ENCODE measurements at regions not wholly inside any gene's neighbourhood (a gene's known extent, or its start where the extent isn't known, plus 50 kb on each side); places are given as distances from the start of the nearest gene placed in this dataset.

DNA sequence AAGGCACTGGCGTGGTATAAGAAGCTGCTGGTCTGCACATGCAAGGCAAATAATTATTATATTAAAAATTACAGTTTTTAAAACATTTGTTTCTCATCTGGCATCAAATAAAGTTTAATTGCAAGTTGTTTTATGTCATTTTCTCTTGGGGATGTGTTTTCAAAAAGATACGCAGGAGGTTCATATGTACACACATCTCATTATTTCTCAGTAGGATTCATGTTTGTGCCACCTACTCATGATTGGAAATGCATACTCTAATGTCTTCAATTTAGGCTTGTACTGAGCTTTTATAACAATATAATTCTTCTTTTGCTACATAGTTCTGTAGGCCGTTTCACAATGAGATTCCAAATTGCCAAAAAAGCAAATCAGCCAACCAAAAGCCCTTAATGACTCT, 244.2 kb upstream of the MEF2C start:
- no peaks in the 10 kb centered on the region for H3K4me1 ChIP-seq (replicated peaks in 1 of 2)
- no peak overlapping the region for H3K27ac ChIP-seq
- 20 to 100% (median 83%) methylated on average over 1 to 3 of the region's 3 CpGs for WGBS, 10 experiments
- no peak overlapping the region for H3K4me3 ChIP-seq
- in situ Hi-C loops (cut with MboI; ENCODE audit: low pct_unique_long_range_greater_than_20kb in 2 of 9, low sequenced_read_pairs in 9 of 9, unreplicated experiment in 9 of 9): no loop called here
- ATAC-seq (replicated peaks in 6 of 8): no peak

DNA sequence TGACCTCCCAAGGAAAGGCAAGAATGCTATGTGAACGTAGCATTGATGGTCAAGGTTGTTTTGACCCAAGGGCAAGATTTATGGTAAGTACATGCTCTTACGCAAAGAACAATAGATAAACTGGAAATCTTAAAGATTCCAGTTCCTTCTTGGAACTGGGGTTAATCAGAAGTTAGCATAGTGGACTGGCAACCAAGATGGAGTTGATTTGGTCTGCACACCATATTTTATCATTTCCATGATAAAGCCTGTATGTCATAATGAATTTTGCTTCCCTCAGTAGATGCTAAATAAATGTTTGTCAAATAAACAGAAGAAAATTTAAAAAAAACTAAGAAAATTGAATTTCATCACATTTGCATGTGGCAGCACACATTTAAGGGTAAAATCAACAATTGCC, 242.4 kb upstream of the MEF2C start:
- H3K4me1 ChIP-seq (replicated peaks in 1 of 2): no peaks in the 10 kb centered on the region
- H3K27ac ChIP-seq: no peak overlapping the region
- in situ Hi-C loops (cut with MboI; ENCODE audit: low pct_unique_long_range_greater_than_20kb in 2 of 9, low sequenced_read_pairs in 9 of 9, unreplicated experiment in 9 of 9): no loop called here
- ATAC-seq (replicated peaks in 6 of 8): no peak
- 46 to 100% (median 86%) methylated on average over 1 to 2 of the region's 2 CpGs; no CpG with 5 or more reads in 2 of the 10 experiments for WGBS, 10 experiments
- H3K4me3 ChIP-seq: no peak overlapping the region

DNA sequence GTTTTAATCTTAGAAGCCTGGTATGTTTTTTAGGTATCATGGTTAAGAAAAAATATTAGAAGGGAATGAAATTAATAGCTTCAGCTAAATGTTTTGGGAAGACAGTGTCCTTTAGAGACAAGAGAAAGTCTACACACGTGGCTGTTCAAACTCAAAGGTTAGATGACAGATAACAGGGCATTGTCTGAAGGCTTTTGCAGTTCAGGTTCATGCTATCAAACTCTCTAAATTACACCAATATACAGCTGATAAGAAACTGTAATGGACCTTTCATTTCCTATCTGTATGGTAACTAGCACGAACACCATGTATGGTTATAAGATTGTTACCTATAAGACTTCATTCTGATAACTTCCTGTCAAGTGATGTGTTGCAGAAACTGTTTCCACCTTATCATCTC, 240.6 kb upstream of the MEF2C start:
- Histone ChIP-seq H3K4me1 (replicated peaks in 1 of 2) (no peaks in the 10 kb centered on the region), H3K4me3 (no peak overlapping the region), H3K27ac (no peak overlapping the region)
- no peak for ATAC-seq (replicated peaks in 6 of 8)
- WGBS, 10 experiments: 11 to 86% (median 77%) methylated on average over 1 to 2 of the region's 2 CpGs; no CpG with 5 or more reads in 1 of the 10 experiments
- in situ Hi-C loops (cut with MboI; ENCODE audit: low pct_unique_long_range_greater_than_20kb in 2 of 9, low sequenced_read_pairs in 9 of 9, unreplicated experiment in 9 of 9): no loop called here

DNA sequence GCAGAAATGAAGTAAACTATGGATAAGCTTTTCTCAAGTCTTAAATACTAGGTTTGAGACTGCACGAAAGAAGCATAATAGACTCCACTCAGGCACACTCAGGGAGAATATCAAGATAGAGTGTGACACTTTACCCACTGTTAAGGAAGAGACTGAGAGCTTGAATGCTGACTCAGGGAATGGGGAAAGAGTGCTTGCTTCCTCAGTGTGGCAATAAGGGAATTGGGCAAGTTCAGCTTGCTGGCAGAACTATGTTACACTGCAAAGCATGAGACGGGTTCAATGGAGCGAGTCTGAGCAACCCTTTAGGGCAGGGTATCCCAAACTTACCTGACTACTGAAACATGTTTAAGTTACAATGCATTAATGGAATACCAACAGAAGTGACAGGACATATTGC, 237.7 kb upstream of the MEF2C start:
- in situ Hi-C loops (cut with MboI; ENCODE audit: low pct_unique_long_range_greater_than_20kb in 2 of 9, low sequenced_read_pairs in 9 of 9, unreplicated experiment in 9 of 9): no loop called here

DNA sequence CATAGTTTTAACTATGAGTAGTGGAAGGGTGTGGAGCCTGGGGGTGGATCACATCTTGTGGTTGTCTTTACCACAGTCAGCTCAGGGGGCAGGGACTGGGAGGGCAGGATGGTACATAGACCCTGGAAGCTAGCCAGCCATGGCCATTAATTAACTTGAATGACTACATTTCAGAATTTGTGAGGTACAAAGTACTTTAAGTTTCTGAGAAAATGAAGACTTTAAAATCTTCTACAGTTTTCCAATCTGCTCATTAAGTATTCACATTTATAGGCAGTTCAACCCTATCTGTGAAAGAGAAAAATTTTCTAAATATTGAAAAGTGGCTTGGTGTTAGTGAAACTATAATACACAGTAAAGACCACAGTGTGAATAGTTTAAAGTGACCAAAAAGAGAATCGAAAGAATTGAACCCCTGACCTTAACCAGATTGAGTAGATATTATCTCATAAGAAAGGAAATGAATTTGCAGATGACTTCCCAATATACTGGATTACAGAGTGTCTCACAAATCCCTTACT, 234.2 kb upstream of the MEF2C start:
- no peak overlapping the region for H3K4me3 ChIP-seq
- H3K4me1 ChIP-seq (replicated peaks in 1 of 2): no peaks in the 10 kb centered on the region
- H3K27ac ChIP-seq: no peak overlapping the region
- ATAC-seq (replicated peaks in 6 of 8): peak in 2 of 8 experiments; percentile 62 to 78
- in situ Hi-C loops (cut with MboI; ENCODE audit: low pct_unique_long_range_greater_than_20kb in 2 of 9, low sequenced_read_pairs in 9 of 9, unreplicated experiment in 9 of 9): no loop called here
- 50 to 100% (median 78%) methylated on average over 1 of the region's 1 CpG; no CpG with 5 or more reads in 2 of the 10 experiments for WGBS, 10 experiments

More for the DNA sequence above, 237.7 kb upstream of the MEF2C start:
- ATAC-seq (replicated peaks in 6 of 8): no peak
- Histone ChIP-seq H3K4me3 (no peak overlapping the region), H3K4me1 (replicated peaks in 1 of 2) (no peaks in the 10 kb centered on the region), H3K27ac (no peak overlapping the region)
- WGBS, 10 experiments: 80 to 100% (median 100%) methylated on average over 1 to 3 of the region's 3 CpGs; no CpG with 5 or more reads in 3 of the 10 experiments

DNA sequence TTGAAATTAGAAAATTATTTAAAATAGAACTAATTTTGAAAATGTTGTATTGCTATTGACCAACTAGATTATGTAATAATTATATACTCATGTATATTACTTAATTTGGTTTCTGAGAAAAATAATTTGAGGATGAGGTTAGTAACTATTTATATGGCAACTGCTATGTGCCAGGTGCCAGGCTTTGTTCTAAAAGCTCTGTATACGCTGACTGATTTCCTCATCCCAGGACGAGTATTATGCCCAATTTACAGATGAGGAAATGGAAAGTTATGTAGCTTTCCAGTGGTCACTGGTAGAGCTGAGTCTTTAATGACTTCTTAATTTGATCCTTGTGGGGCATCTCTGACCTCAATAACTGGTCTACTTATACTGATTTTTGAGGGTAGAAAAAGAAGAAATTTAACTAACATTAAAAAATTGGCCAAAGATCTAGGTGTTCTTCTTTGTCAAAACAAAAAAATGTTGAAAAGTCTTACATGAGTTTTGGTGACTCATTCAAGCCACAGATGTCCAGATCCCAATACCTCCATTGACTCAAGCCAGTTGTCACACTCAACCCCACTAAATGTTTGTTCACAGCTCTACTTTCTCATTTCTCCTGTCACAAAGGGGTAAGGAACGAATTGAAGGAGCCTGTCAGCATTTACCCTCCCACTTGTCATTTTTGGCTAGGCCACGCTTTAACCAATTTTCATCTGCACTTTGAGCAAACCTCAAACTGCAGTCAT, 228.1 kb upstream of the MEF2C start:
- in situ Hi-C loops (cut with MboI; ENCODE audit: low pct_unique_long_range_greater_than_20kb in 2 of 9, low sequenced_read_pairs in 9 of 9, unreplicated experiment in 9 of 9): no loop called here
- Histone ChIP-seq H3K4me1 (replicated peaks in 1 of 2) (no peaks in the 10 kb centered on the region), H3K4me3 (no peak overlapping the region), H3K27ac (no peak overlapping the region)
- 53 to 100% (median 79%) methylated on average over 2 to 4 of the region's 4 CpGs; no CpG with 5 or more reads in 1 of the 10 experiments for WGBS, 10 experiments
- ATAC-seq (replicated peaks in 6 of 8): no peak

DNA sequence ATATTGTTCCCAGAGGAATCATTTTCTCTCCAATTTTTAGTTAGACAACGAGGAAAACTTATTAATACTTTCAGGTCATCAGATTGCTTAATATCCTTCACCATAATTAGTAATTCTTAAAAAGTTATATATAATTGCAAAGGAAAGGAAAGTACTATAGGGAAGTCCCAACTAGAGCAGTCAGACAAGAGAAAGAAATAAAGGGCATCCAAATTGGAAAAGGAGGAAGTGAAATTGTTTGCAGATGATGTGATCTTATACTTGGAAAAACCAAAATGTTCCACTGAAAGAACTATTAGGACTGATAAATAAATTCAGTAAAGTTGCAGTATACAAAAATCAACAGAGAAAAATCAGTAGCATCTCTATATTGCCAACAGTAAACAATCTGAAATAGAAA, 223.5 kb upstream of the MEF2C start:
- Histone ChIP-seq H3K4me1 (replicated peaks in 1 of 2) (no peaks in the 10 kb centered on the region), H3K27ac (no peak overlapping the region), H3K4me3 (no peak overlapping the region)
- ATAC-seq (replicated peaks in 6 of 8): no peak
- 0 to 73% (median 40%) methylated on average over 1 of the region's 1 CpG; no CpG with 5 or more reads in 2 of the 10 experiments for WGBS, 10 experiments
- in situ Hi-C loops (cut with MboI; ENCODE audit: low pct_unique_long_range_greater_than_20kb in 2 of 9, low sequenced_read_pairs in 9 of 9, unreplicated experiment in 9 of 9): no loop called here

DNA sequence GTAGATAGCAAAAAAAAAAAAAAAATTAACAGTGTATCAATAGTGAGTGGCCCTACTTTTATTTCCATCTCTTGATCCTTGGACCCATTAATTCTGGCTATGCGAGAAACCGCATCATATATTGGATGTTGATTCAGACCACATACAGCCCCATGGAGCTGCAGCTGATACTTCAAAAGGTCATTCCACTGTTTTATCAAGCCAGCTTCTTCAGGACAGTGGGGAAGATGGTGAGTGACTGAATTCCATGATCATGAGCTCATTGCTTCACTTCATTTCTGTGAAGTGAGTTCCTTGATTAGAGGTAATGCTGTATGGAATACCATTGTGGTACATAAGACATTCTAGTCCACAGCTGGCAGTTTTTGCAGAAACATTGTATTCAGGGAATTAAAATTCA, 222.9 kb upstream of the MEF2C start:
- no peak for ATAC-seq (replicated peaks in 6 of 8)
- 80 to 100% (median 100%) methylated on average over 1 to 2 of the region's 2 CpGs; no CpG with 5 or more reads in 4 of the 10 experiments for WGBS, 10 experiments
- Histone ChIP-seq H3K4me1 (replicated peaks in 1 of 2) (no peaks in the 10 kb centered on the region), H3K27ac (no peak overlapping the region), H3K4me3 (no peak overlapping the region)
- in situ Hi-C loops (cut with MboI; ENCODE audit: low pct_unique_long_range_greater_than_20kb in 2 of 9, low sequenced_read_pairs in 9 of 9, unreplicated experiment in 9 of 9): no loop called here

DNA sequence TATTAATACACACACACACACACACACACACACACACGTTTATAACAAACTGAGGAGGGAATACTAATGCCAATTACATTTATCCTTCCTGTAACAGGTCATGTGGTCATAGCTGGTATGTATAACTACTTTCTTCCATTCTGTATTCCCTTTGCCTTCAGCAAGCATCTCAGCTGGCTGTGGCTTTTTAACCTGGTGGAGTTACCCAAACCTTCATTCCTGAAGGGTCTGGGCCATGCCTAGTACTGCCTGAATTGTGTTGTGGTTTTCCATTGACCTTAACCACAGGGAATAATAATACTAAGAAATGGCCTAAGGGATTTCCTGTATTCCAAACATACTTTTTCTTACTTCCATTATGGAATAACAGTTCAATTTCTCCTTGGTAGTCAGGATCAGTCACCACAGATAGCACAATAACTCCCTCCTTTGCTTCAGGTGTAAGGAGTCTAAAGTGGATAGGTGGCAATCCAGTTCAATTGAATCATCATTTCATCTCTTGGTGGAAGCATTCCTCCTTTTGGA, 222.2 kb upstream of the MEF2C start:
- no peak overlapping the region for H3K27ac ChIP-seq
- 0 to 20% (median 0%) methylated on average over 1 of the region's 1 CpG; no CpG with 5 or more reads in 6 of the 10 experiments for WGBS, 10 experiments
- no peak for ATAC-seq (replicated peaks in 6 of 8)
- in situ Hi-C loops (cut with MboI; ENCODE audit: low pct_unique_long_range_greater_than_20kb in 2 of 9, low sequenced_read_pairs in 9 of 9, unreplicated experiment in 9 of 9): no loop called here
- H3K4me1 ChIP-seq (replicated peaks in 1 of 2): no peaks in the 10 kb centered on the region
- H3K4me3 ChIP-seq: no peak overlapping the region

DNA sequence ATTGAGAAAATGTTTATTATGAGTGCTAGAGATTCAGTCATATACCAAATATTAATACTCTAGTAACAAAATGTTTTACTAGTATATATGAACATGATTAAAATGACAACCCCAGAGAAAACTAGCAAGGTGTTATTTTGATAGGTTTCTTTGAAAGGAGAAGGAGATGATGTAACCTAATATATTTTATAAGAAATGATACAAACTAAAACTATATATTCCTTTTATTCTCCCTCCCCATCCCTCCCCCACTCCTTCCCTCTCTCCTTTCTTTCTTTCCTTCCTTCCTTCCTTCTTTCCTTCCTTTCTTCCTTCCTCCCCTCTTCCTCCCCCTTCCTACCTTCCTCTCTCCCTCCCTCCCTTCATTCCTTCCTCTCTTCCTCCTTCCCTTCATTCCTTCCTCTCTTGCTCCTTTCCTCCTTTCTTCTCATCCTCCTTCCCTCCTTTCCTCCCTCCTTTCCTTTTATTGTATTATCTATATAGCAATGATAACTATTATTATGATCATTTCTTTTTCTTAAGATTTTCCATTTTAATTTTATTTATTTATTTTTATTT, 215.3 kb upstream of the MEF2C start:
- no peak overlapping the region for H3K4me3 ChIP-seq
- no peak for ATAC-seq (replicated peaks in 6 of 8)
- in situ Hi-C loops (cut with MboI; ENCODE audit: low pct_unique_long_range_greater_than_20kb in 2 of 9, low sequenced_read_pairs in 9 of 9, unreplicated experiment in 9 of 9): no loop called here

DNA sequence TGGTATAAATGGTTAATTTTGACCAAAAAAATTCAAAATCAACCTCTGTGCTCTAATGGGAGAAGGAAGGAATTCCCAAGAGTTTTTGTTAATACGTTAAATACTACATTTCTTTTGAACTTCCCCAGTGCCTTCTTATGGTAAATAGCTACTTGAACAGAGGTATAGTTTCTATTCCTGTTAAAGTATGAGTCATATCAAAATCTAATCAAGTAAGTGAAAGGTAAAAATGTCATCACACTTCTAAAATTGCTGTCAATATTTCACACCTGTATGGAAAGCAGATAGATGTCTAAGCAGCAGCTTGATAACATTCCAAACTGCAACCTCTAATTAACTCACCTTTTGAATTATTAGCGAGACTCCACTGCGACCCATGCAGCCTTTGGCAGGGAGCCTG, 214.1 kb upstream of the MEF2C start:
- 20 to 100% (median 76%) methylated on average over 1 to 3 of the region's 3 CpGs; no CpG with 5 or more reads in 1 of the 10 experiments for WGBS, 10 experiments
- Histone ChIP-seq H3K4me3 (no peak overlapping the region), H3K4me1 (replicated peaks in 1 of 2) (no peaks in the 10 kb centered on the region), H3K27ac (no peak overlapping the region)
- no peak for ATAC-seq (replicated peaks in 6 of 8)
- in situ Hi-C loops (cut with MboI; ENCODE audit: low pct_unique_long_range_greater_than_20kb in 2 of 9, low sequenced_read_pairs in 9 of 9, unreplicated experiment in 9 of 9): no loop called here

More for the DNA sequence above, 215.3 kb upstream of the MEF2C start:
- no peaks in the 10 kb centered on the region for H3K4me1 ChIP-seq (replicated peaks in 1 of 2)
- H3K27ac ChIP-seq: no peak overlapping the region

DNA sequence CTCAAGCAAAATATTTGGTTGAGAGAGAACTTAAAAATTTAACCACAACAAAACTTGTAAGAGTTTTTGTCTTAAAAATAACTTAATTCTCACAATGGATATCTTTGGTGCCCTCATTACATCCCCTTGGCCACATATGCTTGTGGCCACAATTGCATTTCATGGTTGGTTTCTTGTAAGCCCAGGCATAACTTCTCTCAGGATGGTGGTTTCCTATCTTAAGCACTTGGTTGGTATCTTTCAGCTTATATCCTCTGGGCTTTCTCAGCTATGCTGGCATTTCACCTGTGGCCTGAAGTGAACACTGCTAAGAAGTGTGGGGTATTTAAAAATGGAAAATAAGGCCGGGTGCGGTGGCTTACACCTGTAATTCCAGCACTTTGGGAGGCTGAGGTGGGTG, 212.4 kb upstream of the MEF2C start:
- Histone ChIP-seq H3K27ac (no peak overlapping the region), H3K4me3 (no peak overlapping the region), H3K4me1 (replicated peaks in 1 of 2) (no peaks in the 10 kb centered on the region)
- WGBS, 10 experiments: 80 to 100% (median 93%) methylated on average over 1 to 2 of the region's 2 CpGs; no CpG with 5 or more reads in 5 of the 10 experiments
- no peak for ATAC-seq (replicated peaks in 6 of 8)
- in situ Hi-C loops (cut with MboI; ENCODE audit: low pct_unique_long_range_greater_than_20kb in 2 of 9, low sequenced_read_pairs in 9 of 9, unreplicated experiment in 9 of 9): no loop called here

DNA sequence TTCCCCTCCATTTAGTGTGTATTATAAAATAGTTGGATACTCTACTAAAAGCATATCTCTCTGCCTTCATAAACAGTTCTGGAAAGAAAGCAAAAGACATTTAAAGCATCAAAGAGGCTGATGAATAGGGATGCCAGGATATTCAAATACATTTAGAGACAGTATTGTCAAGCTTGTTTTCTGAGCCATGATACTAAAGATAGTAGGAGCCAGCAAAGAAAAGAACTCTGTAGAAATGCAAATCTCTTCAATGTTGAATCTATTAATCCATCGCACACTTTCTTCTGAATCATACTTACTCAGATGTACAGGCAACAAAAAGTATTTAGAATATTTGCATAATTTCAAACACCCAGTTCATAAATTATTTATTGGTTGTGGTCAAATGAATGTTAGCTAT, 207.1 kb upstream of the MEF2C start:
- 0 to 86% (median 33%) methylated on average over 1 of the region's 1 CpG; no CpG with 5 or more reads in 3 of the 10 experiments for WGBS, 10 experiments
- H3K4me1 ChIP-seq (replicated peaks in 1 of 2): no peaks in the 10 kb centered on the region
- H3K4me3 ChIP-seq: no peak overlapping the region
- ATAC-seq (replicated peaks in 6 of 8): peak in 4 of 8 experiments; percentile 31 to 86 (median 48)
- H3K27ac ChIP-seq: no peak overlapping the region
- in situ Hi-C loops (cut with MboI; ENCODE audit: low pct_unique_long_range_greater_than_20kb in 2 of 9, low sequenced_read_pairs in 9 of 9, unreplicated experiment in 9 of 9): no loop called here
